GM19438 (cell line): ENCODE measurements at regions not wholly inside any gene's neighbourhood (a gene's known extent, or its start where the extent isn't known, plus 50 kb on each side); places are given as distances from the start of the nearest gene placed in this dataset.

Source experiments
- ATAC-seq: cut with Tn5 transposase; IDR thresholded peaks from one replicate; pipeline ENCODE4 v1.9.1; 2021; ENCODE audit warnings: low read depth; ENCODE audit not compliant: unreplicated experiment

GRCh38 chrX:68897118-68897945 lies 68.5 kb downstream of the EFNB1 start:
- ATAC-seq = no peak

- ATAC-seq = no peak
Observed at GRCh38 chrX:68896581-68896980, 67.8 kb downstream of the EFNB1 start.

GRCh38 chrX:68895778-68896177 lies 67.0 kb downstream of the EFNB1 start:
- no peak for ATAC-seq

GRCh38 chrX:68895341-68895755 lies 66.5 kb downstream of the EFNB1 start:
- no peak for ATAC-seq

- no peak for ATAC-seq
Observed at GRCh38 chrX:68894513-68895340, 65.9 kb downstream of the EFNB1 start.

GRCh38 chrX:68894142-68894512 lies 65.3 kb downstream of the EFNB1 start:
- ATAC-seq = no peak

GRCh38 chrX:68892651-68893050 lies 63.8 kb downstream of the EFNB1 start:
- ATAC-seq = no peak

- ATAC-seq = no peak
Observed at GRCh38 chrX:68892134-68892533, 63.3 kb downstream of the EFNB1 start.
